Hepatocyte (in vitro differentiated cells): ENCODE measurements at regions not wholly inside any gene's neighbourhood (a gene's known extent, or its start where the extent isn't known, plus 50 kb on each side); places are given as distances from the start of the nearest gene placed in this dataset.

Experiments used
- CTCF ChIP-seq: fragments of 200-600 bp; sonication (generic); IDR thresholded peaks from 2 replicates; pipeline ENCODE4 v1.5.1; 2016; ENCODE audit warnings: antibody characterized with exemption, mild to moderate bottlenecking; ENCODE audit not compliant: poor library complexity
- EZH2phosphoT487 ChIP-seq: fragments of 200-600 bp; sonication (generic); IDR thresholded peaks from one replicate; pipeline ENCODE4 v1.6.1; 2018; ENCODE audit warnings: antibody characterized with exemption, mild to moderate bottlenecking, low read depth, moderate library complexity; ENCODE audit not compliant: unreplicated experiment, severe bottlenecking

- TF ChIP-seq CTCF (no peak), EZH2phosphoT487 (no peak)
Measured at GRCh38 chr3:15903759-15904720, 106.3 kb upstream of the ANKRD28 start.
